Sigmoid colon (tissue), 3 donors: ENCODE measurements at regions not wholly inside any gene's neighbourhood (a gene's known extent, or its start where the extent isn't known, plus 50 kb on each side); places are given as distances from the start of the nearest gene placed in this dataset.

Experiments used
- POLR2A ChIP-seq, 2 donors: fragments of 450-650 bp; IDR thresholded peaks; one replicate each; pipeline ENCODE4 v1.6.1; 2016; ENCODE audit warnings: antibody characterized with exemption in 2 of 2, mild to moderate bottlenecking in 2 of 2, moderate library complexity in 2 of 2
- TF ChIP-seq, protein P1 (sequence below), 4 experiments: fragments of 450-650 bp in 3 of 4; fragments of 200-600 bp in 1 of 4; IDR thresholded peaks; one replicate each; pipeline ENCODE4 v1.5.1; 2016 to 2019; ENCODE audit warnings: antibody characterized with exemption in 4 of 4, mild to moderate bottlenecking in 3 of 4, moderate library complexity in 2 of 4

DNA sequence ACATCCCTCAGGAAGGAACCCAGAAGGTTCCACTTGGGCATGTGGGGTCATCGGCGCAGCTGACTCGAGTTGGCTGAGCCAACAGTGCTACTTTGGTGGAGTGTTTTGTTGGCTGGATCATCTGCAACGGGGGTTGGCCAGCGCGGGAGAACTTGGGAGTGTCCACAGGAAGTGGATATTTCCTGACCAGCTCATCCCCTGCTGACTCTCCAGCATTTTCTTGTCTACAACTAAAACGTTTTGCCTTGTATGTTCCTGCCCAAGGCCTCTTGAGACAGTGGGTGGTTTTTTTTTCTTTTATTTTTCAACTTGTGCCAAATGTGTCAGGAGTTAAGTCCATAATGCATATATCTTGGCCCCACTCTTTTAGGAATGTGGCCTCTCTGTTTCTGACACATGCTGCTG is 208.6 kb downstream of the ZNF365 start:
- TF ChIP-seq POLR2A (IDR thresholded peaks at IDR 0.05) = no peak
- TF ChIP-seq, protein P1, sequence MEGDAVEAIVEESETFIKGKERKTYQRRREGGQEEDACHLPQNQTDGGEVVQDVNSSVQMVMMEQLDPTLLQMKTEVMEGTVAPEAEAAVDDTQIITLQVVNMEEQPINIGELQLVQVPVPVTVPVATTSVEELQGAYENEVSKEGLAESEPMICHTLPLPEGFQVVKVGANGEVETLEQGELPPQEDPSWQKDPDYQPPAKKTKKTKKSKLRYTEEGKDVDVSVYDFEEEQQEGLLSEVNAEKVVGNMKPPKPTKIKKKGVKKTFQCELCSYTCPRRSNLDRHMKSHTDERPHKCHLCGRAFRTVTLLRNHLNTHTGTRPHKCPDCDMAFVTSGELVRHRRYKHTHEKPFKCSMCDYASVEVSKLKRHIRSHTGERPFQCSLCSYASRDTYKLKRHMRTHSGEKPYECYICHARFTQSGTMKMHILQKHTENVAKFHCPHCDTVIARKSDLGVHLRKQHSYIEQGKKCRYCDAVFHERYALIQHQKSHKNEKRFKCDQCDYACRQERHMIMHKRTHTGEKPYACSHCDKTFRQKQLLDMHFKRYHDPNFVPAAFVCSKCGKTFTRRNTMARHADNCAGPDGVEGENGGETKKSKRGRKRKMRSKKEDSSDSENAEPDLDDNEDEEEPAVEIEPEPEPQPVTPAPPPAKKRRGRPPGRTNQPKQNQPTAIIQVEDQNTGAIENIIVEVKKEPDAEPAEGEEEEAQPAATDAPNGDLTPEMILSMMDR (IDR thresholded peaks at IDR 0.05) = no peak
